AG04450 (cell line): ENCODE measurements at regions not wholly inside any gene's neighbourhood (a gene's known extent, or its start where the extent isn't known, plus 50 kb on each side); places are given as distances from the start of the nearest gene placed in this dataset.

ENCODE experiments used
- CTCF ChIA-PET: fragments of 300-600, 350-600 bp; formaldehyde crosslinking; extraction: SDS; loops from one replicate; lab custom pipeline; 2022; ENCODE audit warnings: antibody characterized with exemption, inconsistent platforms; lab: Charles Lee
- POLR2A ChIA-PET: fragments of 350-600 bp; formaldehyde crosslinking; extraction: SDS; loops from one replicate; lab custom pipeline; 2021; ENCODE audit warnings: antibody characterized with exemption, inconsistent platforms; lab: Yijun Ruan, JAX
- DNase-seq: peaks from one replicate; pipeline ENCODE4 v3.0.0-alpha.2; 2011; ENCODE audit warnings: low read depth, low spot score
- H3K27ac ChIP-seq: one replicate; pipeline ENCODE4 v1.5.1; 2012; ENCODE audit warnings: low read depth, low read length, control low read depth
- H3K27me3 ChIP-seq: one replicate; pipeline ENCODE4 v1.6.0; 2012; ENCODE audit warnings: low read length; ENCODE audit not compliant: control insufficient read depth, insufficient read depth
- H3K4me3 ChIP-seq: 2 replicates; pipeline ENCODE4 v1.5.1; 2011; ENCODE audit warnings: mild to moderate bottlenecking, low read depth, low read length, control low read depth
- H3K9me3 ChIP-seq: 2 replicates; pipeline ENCODE4 v1.5.1; 2012; ENCODE audit warnings: low read length; ENCODE audit not compliant: control insufficient read depth, insufficient read depth
- CTCF ChIP-seq: IDR thresholded peaks from 2 replicates; pipeline ENCODE4 v1.5.1; 2011; ENCODE audit warnings: low read depth, low read length, control low read depth, inconsistent platforms

- TF ChIP-seq CTCF = no peak
- Histone ChIP-seq H3K27me3 (no peaks in the 10 kb centered on the region), H3K4me3 (no peak overlapping the region), H3K9me3 (peaks cover 79% of the 10 kb centered on the region), H3K27ac (no peak overlapping the region)
- ChIA-PET POLR2A (no interaction called here), CTCF (no interaction called here)
- DNase-seq = no peak
These were observed 527.2 kb downstream of the TCERG1L start for GRCh38 chr10:130784326-130784725.

GRCh38 chr10:130786365-130786966 is 525.1 kb downstream of the TCERG1L start:
- no peak for DNase-seq
- Histone ChIP-seq H3K9me3 (peaks cover 87% of the 10 kb centered on the region), H3K4me3 (no peak overlapping the region), H3K27me3 (no peaks in the 10 kb centered on the region), H3K27ac (no peak overlapping the region)
- POLR2A ChIA-PET = no interaction called here
- no peak for TF ChIP-seq CTCF
- CTCF ChIA-PET = no interaction called here

GRCh38 chr10:130787243-130787642 is 524.3 kb downstream of the TCERG1L start:
- Histone ChIP-seq H3K27ac (no peak overlapping the region), H3K4me3 (no peak overlapping the region), H3K27me3 (no peaks in the 10 kb centered on the region), H3K9me3 (peaks cover 90% of the 10 kb centered on the region)
- DNase-seq = no peak
- ChIA-PET CTCF (no interaction called here), POLR2A (no interaction called here)
- TF ChIP-seq CTCF = no peak

GRCh38 chr10:130787821-130788220 is 523.7 kb downstream of the TCERG1L start:
- ChIA-PET CTCF (no interaction called here), POLR2A (no interaction called here)
- no peaks in the 10 kb centered on the region for H3K27me3 ChIP-seq
- H3K4me3 ChIP-seq = no peak overlapping the region
- no peak for TF ChIP-seq CTCF
- H3K9me3 ChIP-seq = peaks cover 90% of the 10 kb centered on the region
- DNase-seq = no peak
- no peak overlapping the region for H3K27ac ChIP-seq

- no peak for DNase-seq
- TF ChIP-seq CTCF = no peak
- Histone ChIP-seq H3K27ac (no peak overlapping the region), H3K4me3 (no peak overlapping the region), H3K27me3 (no peaks in the 10 kb centered on the region), H3K9me3 (peaks cover 88% of the 10 kb centered on the region)
- ChIA-PET POLR2A (no interaction called here), CTCF (no interaction called here)
These were observed 521.2 kb downstream of the TCERG1L start for GRCh38 chr10:130790339-130790738.
